HK-2 (cell line): ENCODE measurements at regions not wholly inside any gene's neighbourhood (a gene's known extent, or its start where the extent isn't known, plus 50 kb on each side); places are given as distances from the start of the nearest gene placed in this dataset.
A peak's percentile ranks its signal among the peaks of the same experiment; 100 is the strongest.
"Not testable (repeated sequence)": the region's sequence is repeated elsewhere in the genome, so short reads cannot be mapped to it uniquely, and the experiment has no call there.

Source experiments
- DNase-seq: peaks from one replicate; pipeline ENCODE4 v3.0.0-alpha.2; 2018; ENCODE audit not compliant: unreplicated experiment

- no peak for DNase-seq
Observed at GRCh38 chr11:28820296-28820989, 712.3 kb downstream of the METTL15 start.

DNA sequence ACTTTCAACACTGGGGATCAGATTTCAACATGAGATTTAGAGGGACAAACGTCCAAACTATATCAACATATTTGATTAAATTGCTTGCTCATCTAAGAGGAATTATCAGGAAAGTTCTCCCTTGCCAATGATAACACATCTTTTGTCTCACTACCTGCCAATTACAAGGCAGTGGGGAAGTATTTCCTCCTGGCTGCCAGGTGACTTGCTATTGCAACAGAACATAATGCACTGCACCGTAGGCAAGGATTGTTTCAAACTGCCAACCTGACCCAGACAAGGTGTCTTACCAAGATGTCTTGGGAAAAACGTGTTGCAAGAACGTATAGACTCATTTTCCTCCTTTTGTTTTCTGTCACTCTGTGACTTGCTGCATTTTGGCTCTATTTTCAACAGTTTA, 711.6 kb downstream of the METTL15 start:
- DNase-seq = no peak

GRCh38 chr11:28815110-28815509, 706.9 kb downstream of the METTL15 start:
- no peak for DNase-seq

DNA sequence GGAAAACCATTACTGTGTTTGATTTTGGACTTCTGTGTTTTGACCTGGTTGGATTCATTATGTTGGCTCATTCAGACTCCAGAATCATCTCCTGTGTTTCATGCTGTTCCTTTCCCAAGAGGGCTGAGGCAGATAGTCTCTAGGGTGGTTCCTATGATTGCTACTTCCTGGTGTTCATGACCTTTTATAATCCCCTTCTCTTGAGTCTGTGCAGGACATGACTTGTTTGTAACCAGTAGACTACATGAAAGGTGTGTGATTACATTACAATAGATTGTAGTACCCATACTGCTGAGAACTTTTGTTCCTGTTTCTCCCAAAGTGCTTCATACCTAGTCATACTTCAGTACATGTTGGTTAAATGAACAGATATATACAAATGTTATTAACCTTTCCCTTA, 700.6 kb downstream of the METTL15 start:
- no peak for DNase-seq

- DNase-seq = no peak
Observed at GRCh38 chr11:28799316-28799715, 691.1 kb downstream of the METTL15 start.

DNA sequence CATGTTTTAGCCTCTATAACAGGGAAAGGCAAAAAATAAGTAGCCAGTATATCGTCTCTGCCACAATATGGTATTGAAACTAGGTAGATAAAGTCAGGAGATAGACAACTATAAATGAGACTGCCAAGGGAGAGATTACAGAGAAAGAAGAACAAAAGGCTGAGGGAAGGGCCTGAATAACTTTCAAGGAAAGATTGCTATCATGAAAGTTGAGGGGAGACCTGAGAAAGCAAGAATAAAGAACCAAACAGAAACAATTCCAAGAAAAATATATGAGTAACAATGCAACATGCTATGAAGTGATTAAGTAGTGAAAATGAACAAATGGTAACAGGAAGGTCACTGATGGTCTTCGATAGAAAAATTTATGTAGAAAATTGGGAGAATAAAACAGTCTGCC, 690.1 kb downstream of the METTL15 start:
- DNase-seq = no peak

- DNase-seq = no peak
Observed at GRCh38 chr11:28797536-28797935, 689.3 kb downstream of the METTL15 start.

- DNase-seq = no peak
Observed at GRCh38 chr11:28794405-28794804, 686.2 kb downstream of the METTL15 start.

DNA sequence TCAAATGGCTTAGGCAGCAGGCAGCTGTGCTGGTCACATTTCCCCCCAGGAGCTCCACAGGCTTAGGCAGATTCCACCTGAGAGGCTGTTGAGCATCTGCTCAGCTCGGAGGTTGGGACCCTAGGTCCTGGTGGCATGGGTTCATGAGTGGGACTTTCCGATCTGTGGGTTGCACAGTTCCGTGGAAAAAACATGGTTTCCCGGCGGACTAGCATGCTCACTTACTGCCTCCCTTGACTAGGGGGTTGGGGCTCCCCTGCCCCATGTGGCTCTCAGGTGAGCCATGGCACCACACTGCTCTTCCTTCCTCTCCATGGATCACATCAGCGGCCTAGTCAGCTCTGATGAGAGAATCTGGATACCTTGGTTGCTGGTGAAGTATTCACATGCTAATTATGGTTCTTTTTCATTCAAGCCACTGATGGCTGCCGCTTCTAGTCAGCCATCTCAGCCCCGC, 685.1 kb downstream of the METTL15 start:
- no peak for DNase-seq

GRCh38 chr11:28792856-28793255, 684.7 kb downstream of the METTL15 start:
- DNase-seq = no peak

DNA sequence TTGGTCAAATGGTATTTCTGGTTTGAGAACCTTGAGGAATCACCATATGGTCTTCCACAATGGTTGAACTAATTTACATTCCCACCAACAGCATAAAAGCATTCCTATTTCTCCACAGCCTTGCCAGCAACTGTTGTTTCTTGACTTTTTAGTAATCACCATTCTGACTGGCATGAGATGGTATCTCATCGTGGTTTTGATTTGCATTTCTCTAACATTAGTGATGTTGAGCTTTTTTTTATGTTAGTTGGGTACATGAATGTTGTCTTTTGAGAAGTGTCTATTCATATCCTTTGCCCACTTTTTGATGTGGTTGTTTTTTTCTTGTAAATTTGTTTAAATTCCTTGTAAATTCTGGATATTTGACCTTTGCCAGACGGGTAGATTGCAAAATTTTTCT, 679.7 kb downstream of the METTL15 start:
- not testable (repeated sequence) for DNase-seq

DNA sequence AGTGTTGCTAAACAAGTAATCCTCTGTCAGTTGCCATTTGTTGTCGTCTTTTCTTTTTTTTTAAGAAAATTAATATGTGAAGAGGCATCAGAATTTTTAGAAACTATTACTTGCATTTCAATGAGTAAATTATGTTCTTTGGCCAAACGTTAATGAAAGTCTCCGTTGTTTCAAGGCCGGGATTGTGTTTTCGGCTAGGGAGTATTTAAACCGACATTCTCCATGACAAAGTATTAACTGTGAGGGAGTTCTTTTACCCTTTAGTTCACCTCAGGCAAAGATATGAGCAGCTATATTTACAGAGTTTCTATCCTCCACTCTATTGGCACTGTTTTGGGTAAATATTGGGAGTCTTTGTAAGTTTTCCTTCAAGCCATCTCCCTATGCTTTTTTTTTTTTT, 668.9 kb downstream of the METTL15 start:
- DNase-seq = no peak

DNA sequence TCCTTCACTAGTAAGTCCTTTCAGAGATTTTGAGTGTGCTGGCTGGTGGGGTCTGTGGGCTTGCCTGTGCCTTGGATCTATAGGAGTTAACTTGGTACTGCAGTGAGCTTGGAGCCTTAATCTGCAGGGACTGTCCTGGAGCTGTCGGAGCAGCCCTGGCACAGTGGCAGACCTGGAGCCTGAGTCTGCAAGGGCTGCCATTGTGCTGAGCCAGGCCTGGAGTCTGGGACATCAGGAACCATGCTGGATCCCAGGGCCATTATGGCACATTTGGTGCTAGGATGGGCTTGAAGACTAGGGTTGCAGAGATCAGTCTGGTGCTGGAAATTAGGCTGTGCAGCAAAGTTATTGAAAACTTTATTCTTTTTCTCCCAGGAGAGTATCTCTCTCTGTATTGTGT, 665.4 kb downstream of the METTL15 start:
- no peak for DNase-seq

- DNase-seq = no peak
Observed at GRCh38 chr11:28770806-28771205, 662.6 kb downstream of the METTL15 start.

- DNase-seq = no peak
Observed at GRCh38 chr11:28767574-28767973, 659.4 kb downstream of the METTL15 start.

DNA sequence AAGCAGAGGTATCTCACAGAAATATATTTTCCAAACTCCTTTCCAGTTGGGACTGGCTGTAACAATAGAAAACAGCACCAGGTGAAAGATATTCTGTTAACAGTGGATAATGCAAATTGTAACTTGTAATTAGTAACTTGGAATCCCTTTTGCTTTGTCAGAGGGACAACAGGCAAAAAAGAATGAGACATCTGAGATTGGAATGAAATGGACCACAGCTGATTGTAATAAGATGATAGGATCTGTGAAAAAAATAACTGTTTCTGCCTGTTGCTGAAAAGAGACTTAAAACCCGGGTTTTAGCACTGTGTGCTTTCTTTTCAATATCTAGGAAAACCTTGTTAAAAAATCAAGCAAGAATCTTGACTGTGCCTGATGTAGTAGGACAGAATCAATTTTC, 655.7 kb downstream of the METTL15 start:
- DNase-seq = no peak

GRCh38 chr11:28763151-28763550, 655.0 kb downstream of the METTL15 start:
- DNase-seq = no peak

GRCh38 chr11:28760676-28761390, 652.6 kb downstream of the METTL15 start:
- DNase-seq = peak; percentile 42

DNA sequence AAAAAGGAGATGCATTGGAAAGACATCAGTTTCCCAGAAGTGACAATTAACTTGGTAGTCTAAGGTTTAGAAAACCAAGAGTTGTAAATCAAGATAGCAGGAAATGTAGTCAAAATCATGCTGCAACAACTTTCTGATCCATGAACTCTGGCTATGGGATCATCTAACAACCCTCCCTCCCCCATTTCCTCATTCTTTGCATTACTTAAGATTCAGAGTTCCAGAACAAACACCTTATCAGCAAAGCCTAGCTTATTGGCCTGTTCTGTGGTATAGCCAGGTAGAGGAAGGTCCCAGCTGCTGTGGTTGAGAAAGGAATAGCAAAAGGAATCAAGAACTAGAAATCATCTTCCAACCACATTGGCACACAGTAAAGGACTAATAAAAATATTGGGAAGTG, 651.1 kb downstream of the METTL15 start:
- no peak for DNase-seq

- no peak for DNase-seq
Observed at GRCh38 chr11:28757725-28758515, 649.7 kb downstream of the METTL15 start.

- DNase-seq = peak; percentile 20
Observed at GRCh38 chr11:28756977-28757376, 648.8 kb downstream of the METTL15 start.

GRCh38 chr11:28743061-28743550, 634.9 kb downstream of the METTL15 start:
- DNase-seq = no peak
